Duodenal mucosa (tissue), 2 donors: ENCODE measurements at regions not wholly inside any gene's neighbourhood (a gene's known extent, or its start where the extent isn't known, plus 50 kb on each side); places are given as distances from the start of the nearest gene placed in this dataset.

Experiments used
- H3K27ac ChIP-seq: one replicate; pipeline ENCODE4 v1.7.0; 2013; ENCODE audit warnings: low read depth, low read length
- H3K27me3 ChIP-seq, 2 donors: one replicate each; pipeline ENCODE4 v1.7.0; 2013; ENCODE audit warnings: low read length in 2 of 2, control low read depth in 1 of 2; ENCODE audit not compliant: insufficient read depth in 2 of 2, control insufficient read depth in 1 of 2
- H3K36me3 ChIP-seq, 2 donors: one replicate each; pipeline ENCODE4 v1.7.0; 2013; ENCODE audit warnings: low read length in 2 of 2, control low read depth in 1 of 2; ENCODE audit not compliant: insufficient read depth in 2 of 2, control insufficient read depth in 1 of 2
- H3K4me1 ChIP-seq, 2 donors: one replicate each; pipeline ENCODE4 v1.7.0; 2013; ENCODE audit warnings: low read length in 2 of 2, control low read depth in 1 of 2; ENCODE audit not compliant: insufficient read depth in 2 of 2, control insufficient read depth in 1 of 2
- H3K4me3 ChIP-seq, 2 donors: one replicate each; pipeline ENCODE4 v1.7.0; 2013; ENCODE audit warnings: low read length in 2 of 2, low read depth in 1 of 2
- H3K9ac ChIP-seq, 2 donors: one replicate each; pipeline ENCODE4 v1.7.0; 2013; ENCODE audit warnings: low read length in 2 of 2, low read depth in 1 of 2
- H3K9me3 ChIP-seq, 2 donors: one replicate each; pipeline ENCODE4 v1.7.0; 2013; ENCODE audit warnings: low read length in 2 of 2, control low read depth in 1 of 2; ENCODE audit not compliant: control insufficient read depth in 1 of 2

- Histone ChIP-seq H3K9me3 (no peaks in the 10 kb centered on the region), H3K9ac (no peak overlapping the region)
Observed at GRCh38 chr5:175305251-175305650, 138.7 kb downstream of the DRD1 start.

GRCh38 chr5:175290379-175290778 is 153.6 kb downstream of the DRD1 start:
- Histone ChIP-seq H3K27ac (no peak overlapping the region), H3K9ac (no peak overlapping the region), H3K27me3 (no peaks in the 10 kb centered on the region), H3K9me3 (no peaks in the 10 kb centered on the region), H3K36me3 (no peaks in the 10 kb centered on the region), H3K4me1 (no peaks in the 10 kb centered on the region), H3K4me3 (no peak overlapping the region)

More at GRCh38 chr5:175305251-175305650, 138.7 kb downstream of the DRD1 start:
- H3K27ac ChIP-seq: no peak overlapping the region
- H3K27me3 ChIP-seq: peaks cover 0 to 3% of the 10 kb centered on the region in 2 donors
- no peaks in the 10 kb centered on the region for H3K36me3 ChIP-seq
- no peak overlapping the region for H3K4me3 ChIP-seq
- no peaks in the 10 kb centered on the region for H3K4me1 ChIP-seq

- H3K4me3 ChIP-seq: no peak overlapping the region
- H3K9me3 ChIP-seq: no peaks in the 10 kb centered on the region
- H3K36me3 ChIP-seq: no peaks in the 10 kb centered on the region
- no peak overlapping the region for H3K27ac ChIP-seq
- no peaks in the 10 kb centered on the region for H3K27me3 ChIP-seq
- H3K9ac ChIP-seq: no peak overlapping the region
- H3K4me1 ChIP-seq: peaks cover 0 to 6% of the 10 kb centered on the region in 2 donors
Observed at GRCh38 chr5:175288048-175288621, 155.8 kb downstream of the DRD1 start.

- peaks cover 0 to 6% of the 10 kb centered on the region in 2 donors for H3K4me1 ChIP-seq
- H3K36me3 ChIP-seq: no peaks in the 10 kb centered on the region
- H3K9me3 ChIP-seq: no peaks in the 10 kb centered on the region
- no peak overlapping the region for H3K9ac ChIP-seq
- H3K27ac ChIP-seq: no peak overlapping the region
- H3K27me3 ChIP-seq: no peaks in the 10 kb centered on the region
- H3K4me3 ChIP-seq: no peak overlapping the region
Observed at GRCh38 chr5:175286981-175287380, 157.0 kb downstream of the DRD1 start.

GRCh38 chr5:175285261-175285660 is 158.7 kb downstream of the DRD1 start:
- no peaks in the 10 kb centered on the region for H3K36me3 ChIP-seq
- H3K9ac ChIP-seq: no peak overlapping the region
- H3K4me3 ChIP-seq: no peak overlapping the region
- H3K27ac ChIP-seq: no peak overlapping the region
- no peaks in the 10 kb centered on the region for H3K27me3 ChIP-seq
- peaks cover 0 to 6% of the 10 kb centered on the region in 2 donors for H3K4me1 ChIP-seq
- H3K9me3 ChIP-seq: no peaks in the 10 kb centered on the region

- Histone ChIP-seq H3K36me3 (no peaks in the 10 kb centered on the region), H3K27me3 (no peaks in the 10 kb centered on the region)
Observed at GRCh38 chr5:175284806-175285205, 159.2 kb downstream of the DRD1 start.

GRCh38 chr5:175282611-175283225 is 161.3 kb downstream of the DRD1 start:
- no peaks in the 10 kb centered on the region for H3K9me3 ChIP-seq
- H3K9ac ChIP-seq: no peak overlapping the region
- peaks cover 0 to 6% of the 10 kb centered on the region in 2 donors for H3K4me1 ChIP-seq
- H3K27me3 ChIP-seq: no peaks in the 10 kb centered on the region
- H3K36me3 ChIP-seq: no peaks in the 10 kb centered on the region
- no peak overlapping the region for H3K4me3 ChIP-seq
- H3K27ac ChIP-seq: no peak overlapping the region

More at GRCh38 chr5:175284806-175285205, 159.2 kb downstream of the DRD1 start:
- Histone ChIP-seq H3K9me3 (no peaks in the 10 kb centered on the region), H3K4me1 (peaks cover 0 to 6% of the 10 kb centered on the region in 2 donors), H3K9ac (no peak overlapping the region), H3K27ac (no peak overlapping the region), H3K4me3 (no peak overlapping the region)

GRCh38 chr5:175281714-175282113 is 162.3 kb downstream of the DRD1 start:
- no peak overlapping the region for H3K27ac ChIP-seq
- H3K36me3 ChIP-seq: no peaks in the 10 kb centered on the region
- no peak overlapping the region for H3K4me3 ChIP-seq
- no peak overlapping the region for H3K9ac ChIP-seq
- no peaks in the 10 kb centered on the region for H3K27me3 ChIP-seq
- no peaks in the 10 kb centered on the region for H3K9me3 ChIP-seq
- H3K4me1 ChIP-seq: peaks cover 0 to 6% of the 10 kb centered on the region in 2 donors

- Histone ChIP-seq H3K9me3 (no peaks in the 10 kb centered on the region), H3K4me3 (no peak overlapping the region), H3K9ac (no peak overlapping the region), H3K36me3 (no peaks in the 10 kb centered on the region), H3K27me3 (no peaks in the 10 kb centered on the region), H3K27ac (no peak overlapping the region), H3K4me1 (peaks cover 0 to 6% of the 10 kb centered on the region in 2 donors)
Observed at GRCh38 chr5:175281257-175281656, 162.7 kb downstream of the DRD1 start.

GRCh38 chr5:175279506-175279905 is 164.5 kb downstream of the DRD1 start:
- H3K27ac ChIP-seq: no peak overlapping the region
- H3K27me3 ChIP-seq: no peaks in the 10 kb centered on the region
- no peak overlapping the region for H3K9ac ChIP-seq
- H3K4me3 ChIP-seq: no peak overlapping the region
- H3K9me3 ChIP-seq: no peaks in the 10 kb centered on the region
- no peaks in the 10 kb centered on the region for H3K36me3 ChIP-seq
- H3K4me1 ChIP-seq: no peaks in the 10 kb centered on the region
